Peyer's patch (tissue), 4 donors: ENCODE measurements at regions not wholly inside any gene's neighbourhood (a gene's known extent, or its start where the extent isn't known, plus 50 kb on each side); places are given as distances from the start of the nearest gene placed in this dataset.

Experiments
- DNase-seq, 3 donors: peaks; one replicate each; pipeline ENCODE4 v3.0.0-alpha.2; 2017 to 2019
- H3K27ac ChIP-seq, 4 donors: fragments of 200-600 bp; sonication (generic); one replicate each; pipeline ENCODE4 v1.5.1; 2016 to 2019
- H3K27me3 ChIP-seq, 2 donors: fragments of 200-600 bp; sonication (generic); one replicate each; pipeline ENCODE4 v1.5.1; 2019
- H3K36me3 ChIP-seq, 3 donors: fragments of 200-600 bp; sonication (generic); one replicate each; pipeline ENCODE4 v1.5.1; 2016 to 2019
- H3K4me1 ChIP-seq, 4 donors: fragments of 200-600 bp; sonication (generic); one replicate each; pipeline ENCODE4 v1.5.1; 2016 to 2019
- H3K4me3 ChIP-seq, 4 donors: fragments of 200-600 bp; sonication (generic); 1 replicate in 3 of 4; 2 replicates in 1 of 4; pipeline ENCODE4 v1.5.1; 2016 to 2019; ENCODE audit warnings: mild to moderate bottlenecking in 1 of 4
- H3K9me3 ChIP-seq, 4 donors: fragments of 200-600 bp; sonication (generic); one replicate each; pipeline ENCODE4 v1.5.1; 2016 to 2019; ENCODE audit warnings: mild to moderate bottlenecking in 1 of 4
- POLR2A ChIP-seq, 2 donors: fragments of 450-650 bp; IDR thresholded peaks; one replicate each; pipeline ENCODE4 v1.5.1; 2017; ENCODE audit warnings: antibody characterized with exemption in 2 of 2, mild to moderate bottlenecking in 2 of 2, moderate library complexity in 2 of 2
- TF ChIP-seq, protein P1 (sequence below), 6 experiments: fragments of 450-650 bp in 4 of 6; fragments of 200-600 bp in 2 of 6; sonication (generic) in 1 of 6; IDR thresholded peaks; one replicate each; pipeline ENCODE4 v1.5.1; 2017 to 2019; ENCODE audit warnings: antibody characterized with exemption in 6 of 6, mild to moderate bottlenecking in 3 of 6, moderate library complexity in 1 of 6

DNA sequence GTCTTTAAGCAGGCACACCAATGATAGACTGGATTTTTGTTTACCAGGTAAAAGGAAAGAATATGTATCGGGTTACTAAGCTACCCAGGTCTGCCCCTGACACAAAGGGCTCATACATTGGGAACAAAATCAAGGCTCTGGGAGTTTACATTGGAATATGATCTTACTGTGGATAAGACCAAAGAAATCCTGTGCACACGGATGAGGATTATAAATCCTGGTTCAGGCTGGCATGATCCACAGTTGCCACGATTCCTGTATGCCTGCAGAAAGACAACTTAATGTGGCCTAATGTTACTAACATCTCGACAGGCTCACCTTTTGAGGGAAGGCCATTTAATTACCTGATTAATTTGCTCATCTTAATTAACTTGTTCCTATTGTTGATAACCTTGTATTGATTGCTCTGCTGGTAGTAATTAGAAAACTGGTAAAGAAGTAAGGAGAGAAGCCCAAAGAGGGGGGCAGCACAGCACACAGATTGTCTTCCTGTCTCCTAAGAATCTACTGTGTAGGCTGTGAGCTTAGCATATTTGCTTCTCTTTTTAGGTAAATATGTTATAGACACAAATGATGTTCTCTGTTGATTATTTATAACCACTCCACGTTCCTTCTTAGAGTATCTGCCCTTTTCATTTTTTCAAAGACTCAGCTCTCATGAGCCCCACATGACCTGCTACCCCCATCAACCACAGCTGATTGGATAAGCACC lies 51.0 kb upstream of the TOX3 start:
- no peak for DNase-seq
- Histone ChIP-seq H3K4me1 (peaks cover 0 to 5% (median 0%) of the 10 kb centered on the region in 4 donors), H3K27me3 (no peaks in the 10 kb centered on the region), H3K36me3 (no peaks in the 10 kb centered on the region), H3K4me3 (no peak overlapping the region), H3K9me3 (no peaks in the 10 kb centered on the region), H3K27ac (no peak overlapping the region)
- no peak for TF ChIP-seq POLR2A (IDR thresholded peaks at IDR 0.05)
- TF ChIP-seq, protein P1, sequence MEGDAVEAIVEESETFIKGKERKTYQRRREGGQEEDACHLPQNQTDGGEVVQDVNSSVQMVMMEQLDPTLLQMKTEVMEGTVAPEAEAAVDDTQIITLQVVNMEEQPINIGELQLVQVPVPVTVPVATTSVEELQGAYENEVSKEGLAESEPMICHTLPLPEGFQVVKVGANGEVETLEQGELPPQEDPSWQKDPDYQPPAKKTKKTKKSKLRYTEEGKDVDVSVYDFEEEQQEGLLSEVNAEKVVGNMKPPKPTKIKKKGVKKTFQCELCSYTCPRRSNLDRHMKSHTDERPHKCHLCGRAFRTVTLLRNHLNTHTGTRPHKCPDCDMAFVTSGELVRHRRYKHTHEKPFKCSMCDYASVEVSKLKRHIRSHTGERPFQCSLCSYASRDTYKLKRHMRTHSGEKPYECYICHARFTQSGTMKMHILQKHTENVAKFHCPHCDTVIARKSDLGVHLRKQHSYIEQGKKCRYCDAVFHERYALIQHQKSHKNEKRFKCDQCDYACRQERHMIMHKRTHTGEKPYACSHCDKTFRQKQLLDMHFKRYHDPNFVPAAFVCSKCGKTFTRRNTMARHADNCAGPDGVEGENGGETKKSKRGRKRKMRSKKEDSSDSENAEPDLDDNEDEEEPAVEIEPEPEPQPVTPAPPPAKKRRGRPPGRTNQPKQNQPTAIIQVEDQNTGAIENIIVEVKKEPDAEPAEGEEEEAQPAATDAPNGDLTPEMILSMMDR (IDR thresholded peaks at IDR 0.05) = no peak

- no peaks in the 10 kb centered on the region for H3K9me3 ChIP-seq
- no peak overlapping the region for H3K27ac ChIP-seq
- H3K27me3 ChIP-seq = no peaks in the 10 kb centered on the region
- no peaks in the 10 kb centered on the region for H3K36me3 ChIP-seq
- DNase-seq = no peak
- H3K4me3 ChIP-seq = no peak overlapping the region
- H3K4me1 ChIP-seq = no peaks in the 10 kb centered on the region
- TF ChIP-seq, protein P1 (IDR thresholded peaks at IDR 0.05) = no peak
- no peak for TF ChIP-seq POLR2A (IDR thresholded peaks at IDR 0.05)
Observed at GRCh38 chr16:52597073-52597771, 50.3 kb upstream of the TOX3 start.
